ENCODE measurements at regions not wholly inside any gene's neighbourhood (a gene's known extent, or its start where the extent isn't known, plus 50 kb on each side); places are given as distances from the start of the nearest gene placed in this dataset.

DNA sequence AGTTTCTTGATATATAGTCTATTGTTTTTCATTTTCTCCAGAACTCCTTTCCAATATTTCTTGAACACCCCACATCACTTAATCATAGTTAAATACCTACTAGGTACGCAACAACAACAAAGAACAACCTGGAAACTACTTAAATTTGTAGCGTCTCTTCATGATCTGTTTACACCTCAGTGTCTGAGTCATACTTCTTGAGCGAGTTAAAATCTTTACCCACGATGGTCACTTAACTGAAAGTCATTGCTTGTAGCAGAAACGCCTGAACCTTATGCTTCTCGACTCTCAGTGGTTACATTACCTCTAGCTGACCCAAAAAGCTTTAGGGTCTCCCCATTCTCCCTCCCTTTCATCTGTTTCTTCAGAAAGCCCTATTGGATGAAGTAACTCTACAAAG lies 131.3 kb downstream of the EN1 start:
- TF ChIP-seq, protein P1, sequence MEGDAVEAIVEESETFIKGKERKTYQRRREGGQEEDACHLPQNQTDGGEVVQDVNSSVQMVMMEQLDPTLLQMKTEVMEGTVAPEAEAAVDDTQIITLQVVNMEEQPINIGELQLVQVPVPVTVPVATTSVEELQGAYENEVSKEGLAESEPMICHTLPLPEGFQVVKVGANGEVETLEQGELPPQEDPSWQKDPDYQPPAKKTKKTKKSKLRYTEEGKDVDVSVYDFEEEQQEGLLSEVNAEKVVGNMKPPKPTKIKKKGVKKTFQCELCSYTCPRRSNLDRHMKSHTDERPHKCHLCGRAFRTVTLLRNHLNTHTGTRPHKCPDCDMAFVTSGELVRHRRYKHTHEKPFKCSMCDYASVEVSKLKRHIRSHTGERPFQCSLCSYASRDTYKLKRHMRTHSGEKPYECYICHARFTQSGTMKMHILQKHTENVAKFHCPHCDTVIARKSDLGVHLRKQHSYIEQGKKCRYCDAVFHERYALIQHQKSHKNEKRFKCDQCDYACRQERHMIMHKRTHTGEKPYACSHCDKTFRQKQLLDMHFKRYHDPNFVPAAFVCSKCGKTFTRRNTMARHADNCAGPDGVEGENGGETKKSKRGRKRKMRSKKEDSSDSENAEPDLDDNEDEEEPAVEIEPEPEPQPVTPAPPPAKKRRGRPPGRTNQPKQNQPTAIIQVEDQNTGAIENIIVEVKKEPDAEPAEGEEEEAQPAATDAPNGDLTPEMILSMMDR (IDR thresholded peaks at IDR 0.05): no peak
- no peak for TF ChIP-seq POLR2A (IDR thresholded peaks at IDR 0.05)

Measured in adrenal gland (tissue), 5 donors.